Smooth muscle cell of the brain vasculature (primary cell): ENCODE measurements at regions not wholly inside any gene's neighbourhood (a gene's known extent, or its start where the extent isn't known, plus 50 kb on each side); places are given as distances from the start of the nearest gene placed in this dataset.
"Not testable (repeated sequence)": the region's sequence is repeated elsewhere in the genome, so short reads cannot be mapped to it uniquely, and the experiment has no call there.

Experiments
- DNase-seq: peaks from one replicate; pipeline ENCODE4 v3.0.0-alpha.2; 2012; ENCODE audit warnings: low read depth, low spot score

GRCh38 chr17:71753070-71753469 lies 367.8 kb upstream of the SOX9 start:
- no peak for DNase-seq

- DNase-seq, result no peak
Measured at GRCh38 chr17:71757156-71757555, 363.7 kb upstream of the SOX9 start.

GRCh38 chr17:71757956-71758355 lies 362.9 kb upstream of the SOX9 start:
- DNase-seq, result no peak

GRCh38 chr17:71759422-71760060 lies 361.3 kb upstream of the SOX9 start:
- DNase-seq, result no peak

GRCh38 chr17:71760062-71760720 lies 360.6 kb upstream of the SOX9 start:
- no peak for DNase-seq

- no peak for DNase-seq
Measured at GRCh38 chr17:71762526-71762925, 358.3 kb upstream of the SOX9 start.

GRCh38 chr17:71764505-71764904 lies 356.3 kb upstream of the SOX9 start:
- DNase-seq, result no peak

- no peak for DNase-seq
Measured at GRCh38 chr17:71765437-71765836, 355.4 kb upstream of the SOX9 start.

- no peak for DNase-seq
Measured at GRCh38 chr17:71769850-71770249, 351.0 kb upstream of the SOX9 start.

GRCh38 chr17:71777048-71777640 lies 343.7 kb upstream of the SOX9 start:
- no peak for DNase-seq

- no peak for DNase-seq
Measured at GRCh38 chr17:71779482-71779881, 341.3 kb upstream of the SOX9 start.

GRCh38 chr17:71780596-71780995 lies 340.2 kb upstream of the SOX9 start:
- no peak for DNase-seq

- not testable (repeated sequence) for DNase-seq
Measured at GRCh38 chr17:71782021-71782420, 338.8 kb upstream of the SOX9 start.

- no peak for DNase-seq
Measured at GRCh38 chr17:71790791-71791190, 330.0 kb upstream of the SOX9 start.

- DNase-seq, result no peak
Measured at GRCh38 chr17:71791311-71791710, 329.5 kb upstream of the SOX9 start.

- DNase-seq, result peak; percentile 65
Measured at GRCh38 chr17:71792966-71793365, 327.9 kb upstream of the SOX9 start.

GRCh38 chr17:71793518-71793917 lies 327.3 kb upstream of the SOX9 start:
- no peak for DNase-seq

- no peak for DNase-seq
Measured at GRCh38 chr17:71798701-71799100, 322.1 kb upstream of the SOX9 start.

GRCh38 chr17:71799657-71800056 lies 321.2 kb upstream of the SOX9 start:
- no peak for DNase-seq

- no peak for DNase-seq
Measured at GRCh38 chr17:71801301-71801700, 319.5 kb upstream of the SOX9 start.

- no peak for DNase-seq
Measured at GRCh38 chr17:71802663-71803062, 318.2 kb upstream of the SOX9 start.

GRCh38 chr17:71803656-71804284 lies 317.1 kb upstream of the SOX9 start:
- DNase-seq, result no peak

- DNase-seq, result no peak
Measured at GRCh38 chr17:71809537-71809936, 311.3 kb upstream of the SOX9 start.
